SU-DHL-6 (cell line): ENCODE measurements at regions not wholly inside any gene's neighbourhood (a gene's known extent, or its start where the extent isn't known, plus 50 kb on each side); places are given as distances from the start of the nearest gene placed in this dataset.

ENCODE experiments used
- H2AFZ ChIP-seq: fragments of 200-600 bp; sonication (generic); 2 replicates; pipeline ENCODE4 v1.6.1; 2014; ENCODE audit warnings: low read depth, mild to moderate bottlenecking, moderate library complexity, mixed read lengths, antibody characterized with exemption, low read length; ENCODE audit not compliant: severe bottlenecking
- H3F3A ChIP-seq: fragments of 200-600 bp; shearing (Covaris generic); 2 replicates; pipeline ENCODE4 v1.6.0; 2016; ENCODE audit warnings: antibody characterized with exemption, mild to moderate bottlenecking; ENCODE audit not compliant: insufficient read depth
- H3K27ac ChIP-seq: fragments of 200-600 bp; sonication (generic); 2 replicates; pipeline ENCODE4 v1.5.1; 2016; ENCODE audit warnings: low read depth, mild to moderate bottlenecking, low read length, moderate library complexity, mixed read lengths
- H3K27me3 ChIP-seq: fragments of 200-600 bp; sonication (generic), shearing (Covaris generic); 2 replicates; pipeline ENCODE4 v1.6.0; 2014; ENCODE audit warnings: mild to moderate bottlenecking, low read length
- H3K36me3 ChIP-seq: fragments of 200-600 bp; sonication (generic); 2 replicates; pipeline ENCODE4 v1.6.1; 2014; ENCODE audit warnings: mild to moderate bottlenecking, low read length, mixed read lengths
- H3K4me2 ChIP-seq: fragments of 300-600, 200-600 bp; shearing (Covaris generic), sonication (generic); 2 replicates; pipeline ENCODE4 v1.6.0; 2014; ENCODE audit warnings: low read length, low read depth, mild to moderate bottlenecking; ENCODE audit not compliant: poor library complexity, severe bottlenecking
- H3K4me3 ChIP-seq: fragments of 200-600 bp; sonication (generic); 2 replicates; pipeline ENCODE4 v1.5.1; 2014; ENCODE audit warnings: antibody characterized with exemption, low read length, mild to moderate bottlenecking, mixed read lengths; ENCODE audit not compliant: insufficient read depth, poor library complexity, severe bottlenecking
- H3K79me2 ChIP-seq: fragments of 200-600 bp; sonication (generic); 2 replicates; pipeline ENCODE4 v1.6.1; 2014; ENCODE audit warnings: mild to moderate bottlenecking, low read length, moderate library complexity; ENCODE audit not compliant: insufficient read depth
- H3K9ac ChIP-seq: fragments of 200-600 bp; sonication (generic); 2 replicates; pipeline ENCODE4 v1.7.0; 2014; ENCODE audit warnings: mild to moderate bottlenecking, low read length
- H3K9me2 ChIP-seq: fragments of 200-600 bp; sonication (generic); replicated peaks from 2 replicates; pipeline ENCODE4 v1.6.1; 2014; ENCODE audit warnings: low read length; ENCODE audit not compliant: insufficient read depth
- H3K9me3 ChIP-seq: fragments of 200-600 bp; sonication (generic); 2 replicates; pipeline ENCODE4 v1.6.1; 2014; ENCODE audit warnings: low read length, mixed read lengths; ENCODE audit not compliant: insufficient read depth
- H4K20me1 ChIP-seq: fragments of 200-600 bp; sonication (generic); 2 replicates; pipeline ENCODE4 v1.6.1; 2014; ENCODE audit warnings: low read depth, mild to moderate bottlenecking, antibody characterized with exemption, low read length, moderate library complexity, mixed read lengths
- CTCF ChIP-seq: fragments of 200-600 bp; sonication (generic); IDR thresholded peaks from one replicate; pipeline ENCODE4 v1.5.1; 2017; ENCODE audit warnings: antibody characterized with exemption, mild to moderate bottlenecking, low read length, moderate library complexity; ENCODE audit not compliant: insufficient read depth, poor library complexity, severe bottlenecking
- EZH2phosphoT487 ChIP-seq: fragments of 200-600 bp; sonication (generic), shearing (Covaris generic); conservative IDR thresholded peaks from 2 replicates; pipeline ENCODE4 v1.6.1; 2018; ENCODE audit warnings: mild to moderate bottlenecking, antibody characterized with exemption, low read length, moderate library complexity, mixed read lengths

- Histone ChIP-seq H2AFZ (no peak overlapping the region), H3K79me2 (no peaks in the 10 kb centered on the region), H3K9ac (no peak overlapping the region), H3K27me3 (no peaks in the 10 kb centered on the region), H3K36me3 (no peaks in the 10 kb centered on the region), H3K9me3 (no peaks in the 10 kb centered on the region), H3K4me3 (no peak overlapping the region), H3F3A (no peaks in the 10 kb centered on the region), H4K20me1 (no peaks in the 10 kb centered on the region; the same call in 1 of the 2 replicates), H3K9me2 (no peaks in the 10 kb centered on the region), H3K27ac (no peak overlapping the region), H3K4me2 (no peak overlapping the region)
- TF ChIP-seq EZH2phosphoT487 (no peak), CTCF (no peak)
These were observed 169.0 kb downstream of the CRYBB2 start for GRCh38 chr22:25388415-25388814.

DNA sequence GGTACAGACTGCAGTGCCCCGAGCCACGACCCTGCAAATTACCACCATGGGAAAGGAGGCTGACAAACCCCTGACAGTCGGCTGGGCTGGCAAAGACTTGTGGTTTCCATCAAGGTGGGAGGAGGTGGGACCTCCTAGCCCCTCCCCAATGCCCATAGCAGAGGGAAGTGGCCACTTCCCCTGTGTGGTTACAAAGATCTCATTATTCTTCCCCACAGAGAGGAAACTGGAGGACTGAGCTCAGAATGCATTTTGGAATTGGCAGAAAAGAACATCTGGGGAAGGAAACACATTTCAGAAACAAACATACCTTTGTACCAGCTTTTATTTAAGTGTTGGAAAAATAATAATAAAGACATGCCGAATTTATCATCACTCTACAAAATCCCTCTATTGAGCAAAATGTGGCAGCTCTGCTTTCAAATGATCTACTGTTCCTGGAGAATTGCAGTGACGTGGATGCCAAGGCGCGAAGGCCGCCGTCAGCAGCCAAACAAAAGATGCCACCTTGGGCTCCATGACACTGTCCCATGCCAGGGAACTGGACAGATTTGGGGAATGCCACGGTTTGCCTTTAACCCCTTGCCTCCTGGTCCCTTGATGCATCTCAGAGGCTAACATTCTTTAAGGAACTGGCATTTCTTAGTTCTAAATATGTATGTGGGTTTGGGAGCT, 169.6 kb downstream of the CRYBB2 start:
- Histone ChIP-seq H3K9me2 (no peaks in the 10 kb centered on the region), H3K9me3 (no peaks in the 10 kb centered on the region), H3K79me2 (no peaks in the 10 kb centered on the region), H3K4me2 (no peak overlapping the region), H3K36me3 (no peaks in the 10 kb centered on the region), H3F3A (no peaks in the 10 kb centered on the region), H3K4me3 (no peak overlapping the region), H2AFZ (no peak overlapping the region), H3K27me3 (no peaks in the 10 kb centered on the region), H3K9ac (no peak overlapping the region), H4K20me1 (no peaks in the 10 kb centered on the region; the same call in 1 of the 2 replicates), H3K27ac (no peak overlapping the region)
- no peak for TF ChIP-seq EZH2phosphoT487
- TF ChIP-seq CTCF = no peak

GRCh38 chr22:25389541-25389919, 170.1 kb downstream of the CRYBB2 start:
- H3K4me3 ChIP-seq = no peak overlapping the region
- no peaks in the 10 kb centered on the region for H3K79me2 ChIP-seq
- H3K9me2 ChIP-seq = no peaks in the 10 kb centered on the region
- no peaks in the 10 kb centered on the region for H3K36me3 ChIP-seq
- no peaks in the 10 kb centered on the region for H3K27me3 ChIP-seq
- no peak overlapping the region for H3K9ac ChIP-seq
- H3K9me3 ChIP-seq = no peaks in the 10 kb centered on the region
- H3F3A ChIP-seq = no peaks in the 10 kb centered on the region
- TF ChIP-seq EZH2phosphoT487 = no peak
- no peak for TF ChIP-seq CTCF
- no peak overlapping the region for H2AFZ ChIP-seq
- no peak overlapping the region for H3K27ac ChIP-seq
- no peaks in the 10 kb centered on the region; the same call in 1 of the 2 replicates for H4K20me1 ChIP-seq
- no peak overlapping the region for H3K4me2 ChIP-seq
